HEK293 (cell line): ENCODE measurements at regions not wholly inside any gene's neighbourhood (a gene's known extent, or its start where the extent isn't known, plus 50 kb on each side); places are given as distances from the start of the nearest gene placed in this dataset.

ENCODE experiments used
- CTCF ChIA-PET: fragments of 350-600 bp; formaldehyde crosslinking; extraction: SDS; loops from one replicate; lab custom pipeline; 2021; ENCODE audit warnings: antibody characterized with exemption; lab: Yijun Ruan, JAX
- POLR2A ChIA-PET: fragments of 300-600 bp; formaldehyde crosslinking; extraction: SDS; loops from one replicate; lab custom pipeline; 2020; ENCODE audit warnings: antibody characterized with exemption, inconsistent platforms; lab: Yijun Ruan, JAX
- H3K27ac ChIP-seq: fragments of 200-500 bp; sonication (Bioruptor generic); 2 replicates; pipeline ENCODE4 v1.5.1; 2014; ENCODE audit warnings: low read depth, low read length, control low read depth, inconsistent platforms; ENCODE audit errors: extremely low read depth
- H3K36me3 ChIP-seq, 2 experiments: fragments of 200-500 bp in 1 of 2; sonication (Bioruptor generic) in 1 of 2; 1 replicate in 1 of 2; 2 replicates in 1 of 2; pipeline ENCODE4 v1.5.1; 2014 to 2017; ENCODE audit warnings: inconsistent platforms in 2 of 2, low read length in 2 of 2; ENCODE audit not compliant: control insufficient read depth in 2 of 2, insufficient read depth in 1 of 2
- H3K4me1 ChIP-seq: fragments of 200-500 bp; sonication (Bioruptor generic); 2 replicates; pipeline ENCODE4 v1.5.1; 2014; ENCODE audit warnings: mild to moderate bottlenecking, low read length, inconsistent platforms; ENCODE audit not compliant: control insufficient read depth, insufficient read depth
- H3K4me3 ChIP-seq: 2 replicates; pipeline ENCODE4 v1.5.1; 2011; ENCODE audit warnings: low read depth, mild to moderate bottlenecking, control low read depth, low read length, moderate library complexity
- H3K9me3 ChIP-seq: fragments of 200-500 bp; sonication (Bioruptor generic); 2 replicates; pipeline ENCODE4 v1.5.1; 2014; ENCODE audit warnings: low read depth, low read length, inconsistent platforms; ENCODE audit not compliant: control insufficient read depth, insufficient read depth
- ATF2 ChIP-seq: fragments of 450-650 bp; formaldehyde crosslinking; IDR thresholded peaks from 2 replicates; pipeline ENCODE4 v1.5.1; 2016; ENCODE audit warnings: missing biosample characterization, missing genetic modification characterization, low read depth
- GLI2 ChIP-seq: fragments of 450-650 bp; formaldehyde crosslinking; IDR thresholded peaks from 2 replicates; pipeline ENCODE4; 2017; ENCODE audit warnings: missing biosample characterization, missing genetic modification characterization, low read depth, borderline replicate concordance
- GLI4 ChIP-seq: fragments of 450-650 bp; formaldehyde crosslinking; IDR thresholded peaks from 2 replicates; pipeline ENCODE4 v1.5.1; 2016; ENCODE audit warnings: missing biosample characterization, missing genetic modification characterization
- HOXA7 ChIP-seq: sonication (generic); formaldehyde crosslinking; IDR thresholded peaks from 2 replicates; pipeline ENCODE4 v1.8.1; 2022; ENCODE audit warnings: missing genetic modification reagents, borderline replicate concordance
- OSR2 ChIP-seq: fragments of 450-650 bp; formaldehyde crosslinking; IDR thresholded peaks from 2 replicates; pipeline ENCODE4 v1.5.1; 2016; ENCODE audit warnings: missing biosample characterization, missing genetic modification characterization
- PBX3 ChIP-seq: sonication (generic); formaldehyde crosslinking; IDR thresholded peaks from 2 replicates; pipeline ENCODE4 v1.8.1; 2022; ENCODE audit warnings: mild to moderate bottlenecking, moderate library complexity, missing genetic modification reagents
- SP7 ChIP-seq: fragments of 450-650 bp; formaldehyde crosslinking; IDR thresholded peaks from 2 replicates; pipeline ENCODE4 v1.5.1; 2016; ENCODE audit warnings: missing biosample characterization, missing genetic modification characterization
- ZFP69B ChIP-seq: fragments of 450-650 bp; formaldehyde crosslinking; IDR thresholded peaks from 2 replicates; pipeline ENCODE4 v1.5.1; 2016; ENCODE audit warnings: missing biosample characterization, missing genetic modification characterization
- ZNF121 ChIP-seq: fragments of 450-650 bp; formaldehyde crosslinking; IDR thresholded peaks from 2 replicates; pipeline ENCODE4 v1.5.1; 2016; ENCODE audit warnings: missing biosample characterization, missing genetic modification characterization
- ZNF138 ChIP-seq: fragments of 450-650 bp; formaldehyde crosslinking; IDR thresholded peaks from 2 replicates; pipeline ENCODE4 v1.5.1; 2016; ENCODE audit warnings: missing biosample characterization, missing genetic modification characterization, borderline replicate concordance
- ZNF221 ChIP-seq: fragments of 450-650 bp; formaldehyde crosslinking; IDR thresholded peaks from 2 replicates; pipeline ENCODE4 v1.5.1; 2017; ENCODE audit warnings: missing biosample characterization, missing genetic modification characterization, borderline replicate concordance
- ZNF266 ChIP-seq: fragments of 450-650 bp; formaldehyde crosslinking; IDR thresholded peaks from 2 replicates; pipeline ENCODE4 v1.5.1; 2016; ENCODE audit warnings: missing biosample characterization, missing genetic modification characterization, low read depth
- ZNF391 ChIP-seq: fragments of 450-650 bp; formaldehyde crosslinking; IDR thresholded peaks from 2 replicates; pipeline ENCODE4 v1.5.1; 2016; ENCODE audit warnings: low read depth, missing biosample characterization, missing genetic modification characterization, borderline replicate concordance
- ZNF510 ChIP-seq: fragments of 450-650 bp; formaldehyde crosslinking; IDR thresholded peaks from 2 replicates; pipeline ENCODE4 v1.5.1; 2018; ENCODE audit warnings: mild to moderate bottlenecking, missing genetic modification characterization, missing biosample characterization; ENCODE audit not compliant: insufficient replicate concordance
- ZNF514 ChIP-seq: fragments of 450-650 bp; formaldehyde crosslinking; IDR thresholded peaks from 2 replicates; pipeline ENCODE4 v1.5.1; 2016; ENCODE audit warnings: missing biosample characterization, missing genetic modification characterization
- ZNF549 ChIP-seq: fragments of 450-650 bp; IDR thresholded peaks from 2 replicates; pipeline ENCODE4 v1.5.1; 2018; ENCODE audit warnings: missing biosample characterization, missing genetic modification characterization, mild to moderate bottlenecking, inconsistent platforms, moderate library complexity
- ZNF561 ChIP-seq: fragments of 450-650 bp; IDR thresholded peaks from 2 replicates; pipeline ENCODE4 v1.5.1; 2018; ENCODE audit warnings: missing biosample characterization, missing genetic modification characterization, borderline replicate concordance
- ZNF585B ChIP-seq: fragments of 450-650 bp; formaldehyde crosslinking; IDR thresholded peaks from 2 replicates; pipeline ENCODE4 v1.5.1; 2016; ENCODE audit warnings: missing biosample characterization, missing genetic modification characterization
- ZNF596 ChIP-seq: fragments of 450-650 bp; IDR thresholded peaks from 2 replicates; pipeline ENCODE4 v1.5.0; 2018; ENCODE audit warnings: missing biosample characterization, mild to moderate bottlenecking, missing genetic modification characterization, moderate library complexity
- ZNF785 ChIP-seq: fragments of 450-650 bp; formaldehyde crosslinking; IDR thresholded peaks from 2 replicates; pipeline ENCODE4 v1.5.1; 2016; ENCODE audit warnings: missing biosample characterization, missing genetic modification characterization
- ZNF837 ChIP-seq: fragments of 450-650 bp; formaldehyde crosslinking; IDR thresholded peaks from 2 replicates; pipeline ENCODE4 v1.5.1; 2016; ENCODE audit warnings: missing biosample characterization, missing genetic modification characterization
- ZNF843 ChIP-seq: fragments of 450-650 bp; formaldehyde crosslinking; IDR thresholded peaks from 2 replicates; pipeline ENCODE4 v1.5.1; 2016; ENCODE audit warnings: missing biosample characterization, missing genetic modification characterization
- TF ChIP-seq, protein P1 (sequence below): fragments of 450-650 bp; IDR thresholded peaks from 2 replicates; pipeline ENCODE4 v1.5.1; 2018; ENCODE audit warnings: missing biosample characterization, mild to moderate bottlenecking, missing genetic modification characterization

DNA sequence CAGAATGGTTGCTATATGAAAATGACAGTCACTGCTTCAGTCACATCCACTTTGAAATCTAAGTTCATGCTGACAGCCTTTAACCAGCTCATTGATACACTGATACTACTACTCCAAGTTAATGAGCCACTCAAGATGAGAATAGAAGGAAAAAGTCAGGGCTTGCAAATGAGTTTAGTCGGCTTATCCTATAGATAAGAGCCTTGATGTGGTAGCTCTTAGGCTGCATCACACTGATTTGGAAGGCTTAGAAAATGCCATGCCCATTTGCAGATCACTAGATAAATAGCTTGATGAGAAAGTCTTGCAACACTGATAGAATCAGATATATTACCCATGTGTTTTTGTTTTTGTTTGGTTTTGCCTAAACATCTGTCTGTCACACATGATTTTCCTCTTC is 251.4 kb upstream of the ATXN7L3B start (continued):
- TF ChIP-seq ZNF585B (tag by site-specific recombination), result no peak
- TF ChIP-seq ZNF138 (tag by site-specific recombination), result no peak
- TF ChIP-seq, protein P1, sequence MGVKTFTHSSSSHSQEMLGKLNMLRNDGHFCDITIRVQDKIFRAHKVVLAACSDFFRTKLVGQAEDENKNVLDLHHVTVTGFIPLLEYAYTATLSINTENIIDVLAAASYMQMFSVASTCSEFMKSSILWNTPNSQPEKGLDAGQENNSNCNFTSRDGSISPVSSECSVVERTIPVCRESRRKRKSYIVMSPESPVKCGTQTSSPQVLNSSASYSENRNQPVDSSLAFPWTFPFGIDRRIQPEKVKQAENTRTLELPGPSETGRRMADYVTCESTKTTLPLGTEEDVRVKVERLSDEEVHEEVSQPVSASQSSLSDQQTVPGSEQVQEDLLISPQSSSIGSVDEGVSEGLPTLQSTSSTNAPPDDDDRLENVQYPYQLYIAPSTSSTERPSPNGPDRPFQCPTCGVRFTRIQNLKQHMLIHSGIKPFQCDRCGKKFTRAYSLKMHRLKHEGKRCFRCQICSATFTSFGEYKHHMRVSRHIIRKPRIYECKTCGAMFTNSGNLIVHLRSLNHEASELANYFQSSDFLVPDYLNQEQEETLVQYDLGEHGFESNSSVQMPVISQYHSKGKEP (tag by site-specific recombination), result no peak
- no peak for TF ChIP-seq ZNF514 (tag by site-specific recombination)
- TF ChIP-seq, all 188 proteins: peak for 0

- no peak overlapping the region for H3K27ac ChIP-seq
- CTCF ChIA-PET, result no interaction called here
These were observed 245.1 kb upstream of the ATXN7L3B start for GRCh38 chr12:74292351-74293194.

GRCh38 chr12:74293689-74294131 is 243.9 kb upstream of the ATXN7L3B start:
- TF ChIP-seq ZNF561 (tag by site-specific recombination) (no peak), HOXA7 (CRISPR knock-in tag) (no peak), ZNF596 (tag by site-specific recombination) (no peak), ZNF510 (tag by site-specific recombination) (no peak), GLI2 (tag by site-specific recombination) (no peak)
- TF ChIP-seq, all 188 proteins: peak for 0
- Histone ChIP-seq H3K9me3 (no peaks in the 10 kb centered on the region), H3K4me1 (no peaks in the 10 kb centered on the region), H3K4me3 (no peak overlapping the region), H3K36me3 (no peaks in the 10 kb centered on the region), H3K27ac (no peak overlapping the region)
- POLR2A ChIA-PET, result no interaction called here
- CTCF ChIA-PET, result no interaction called here

More at GRCh38 chr12:74292351-74293194, 245.1 kb upstream of the ATXN7L3B start:
- no peak for TF ChIP-seq ZNF221
- no peak for TF ChIP-seq ZNF549 (tag by site-specific recombination)
- TF ChIP-seq ATF2 (tag by site-specific recombination), result no peak
- TF ChIP-seq SP7, result no peak
- no peak for TF ChIP-seq ZNF121 (tag by site-specific recombination)
- TF ChIP-seq ZNF266 (tag by site-specific recombination), result no peak
- no peak for TF ChIP-seq OSR2 (tag by site-specific recombination)
- TF ChIP-seq GLI4 (tag by site-specific recombination), result no peak
- no peak for TF ChIP-seq ZNF785
- no peak for TF ChIP-seq ZNF391 (tag by site-specific recombination)
- TF ChIP-seq ZNF843 (tag by site-specific recombination), result no peak
- TF ChIP-seq ZNF837 (tag by site-specific recombination), result no peak
- TF ChIP-seq PBX3 (CRISPR knock-in tag), result no peak
- no peak for TF ChIP-seq ZFP69B
- no peak for TF ChIP-seq ZNF596 (tag by site-specific recombination)
- H3K9me3 ChIP-seq, result no peaks in the 10 kb centered on the region
- POLR2A ChIA-PET, result no interaction called here
- H3K4me1 ChIP-seq, result no peaks in the 10 kb centered on the region
- no peaks in the 10 kb centered on the region for H3K36me3 ChIP-seq
- no peak overlapping the region for H3K4me3 ChIP-seq
